GM10266 (cell line): ENCODE measurements at regions not wholly inside any gene's neighbourhood (a gene's known extent, or its start where the extent isn't known, plus 50 kb on each side); places are given as distances from the start of the nearest gene placed in this dataset.

ENCODE experiments used
- DNase-seq: peaks from one replicate; pipeline ENCODE4 v3.0.0; 2012; ENCODE audit errors: extremely low spot score
- CTCF ChIP-seq: IDR thresholded peaks from 2 replicates; pipeline ENCODE4 v1.5.1; 2012; ENCODE audit warnings: mild to moderate bottlenecking, low read depth; ENCODE audit not compliant: control insufficient read depth, insufficient read depth; ENCODE audit errors: missing control alignments

- no peak for DNase-seq
- no peak for TF ChIP-seq CTCF
These were observed 76.9 kb upstream of the MBIP start for GRCh38 chr14:36397357-36397756.

DNA sequence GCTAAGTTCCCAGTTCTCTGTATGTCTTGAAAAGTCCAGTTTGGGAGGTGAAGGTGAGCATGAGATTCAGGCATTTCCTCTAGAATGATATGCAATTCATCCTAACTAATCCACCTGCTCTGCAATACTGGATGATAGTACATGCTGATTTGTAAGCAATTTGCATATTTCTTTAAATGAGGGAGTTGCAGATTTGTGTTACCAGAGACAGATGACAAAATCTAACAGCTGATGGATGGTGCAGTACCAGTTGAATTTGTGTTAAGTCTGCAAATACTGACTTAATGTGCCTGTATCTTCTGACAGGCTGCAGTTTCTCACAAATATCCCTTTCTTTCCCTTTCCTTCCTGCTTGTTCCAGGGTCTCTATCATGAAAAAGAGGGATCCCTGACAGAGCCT lies 76.4 kb upstream of the MBIP start:
- TF ChIP-seq CTCF: no peak
- DNase-seq: no peak

DNA sequence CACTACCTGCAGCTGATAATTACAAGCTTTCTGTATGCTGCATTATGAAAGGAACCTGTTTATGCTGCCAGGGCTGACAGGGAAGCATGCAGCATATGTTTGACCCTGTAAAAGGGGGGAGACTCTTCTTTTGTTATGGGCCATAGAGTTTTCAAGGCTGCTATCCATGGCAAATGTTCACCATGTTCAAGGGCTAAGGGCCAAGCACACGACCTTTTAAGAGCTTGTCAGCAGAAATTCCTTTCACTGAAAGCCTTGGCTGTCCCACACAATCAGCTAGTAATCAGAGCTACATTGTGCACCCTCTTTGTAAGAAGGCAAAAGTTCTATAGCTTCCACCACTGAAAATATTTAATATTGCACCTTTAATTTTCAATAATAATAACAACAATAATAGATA lies 74.2 kb upstream of the MBIP start:
- no peak for TF ChIP-seq CTCF
- DNase-seq: no peak

- no peak for DNase-seq
These were observed 70.3 kb upstream of the MBIP start for GRCh38 chr14:36390718-36391117.

DNA sequence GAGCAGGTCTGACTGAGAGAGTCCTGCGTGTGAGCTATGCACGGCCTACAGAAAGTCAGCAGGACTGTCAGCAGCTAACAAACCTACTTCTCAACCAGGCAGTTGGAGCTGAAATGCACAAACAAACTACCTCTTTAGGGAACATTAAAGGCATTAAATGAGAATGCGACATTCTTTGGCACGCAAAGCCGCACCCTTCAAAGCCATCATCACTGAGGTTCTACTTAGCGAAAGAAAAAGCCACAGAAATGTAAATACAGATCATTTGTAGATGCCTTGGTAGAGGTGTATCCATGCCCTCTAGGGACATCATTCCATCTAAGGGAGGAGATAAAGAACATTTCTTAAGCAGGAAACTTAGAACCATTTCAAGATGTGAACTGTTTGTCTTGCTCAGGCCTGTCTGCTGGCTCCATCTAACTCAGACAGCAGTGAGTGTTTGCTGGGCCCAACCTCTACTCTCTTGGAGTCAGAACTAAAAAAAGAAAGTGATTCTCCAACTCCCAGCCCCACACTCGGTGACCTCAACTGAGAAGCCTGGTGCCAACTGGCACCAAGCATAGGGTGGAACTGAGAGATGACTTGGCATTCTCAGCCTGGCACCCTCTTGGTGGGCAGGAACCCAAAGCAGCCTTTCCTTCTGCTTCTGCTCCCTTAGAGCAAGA lies 63.5 kb upstream of the MBIP start:
- TF ChIP-seq CTCF: no peak
- no peak for DNase-seq

More at GRCh38 chr14:36390718-36391117, 70.3 kb upstream of the MBIP start:
- TF ChIP-seq CTCF: no peak

DNA sequence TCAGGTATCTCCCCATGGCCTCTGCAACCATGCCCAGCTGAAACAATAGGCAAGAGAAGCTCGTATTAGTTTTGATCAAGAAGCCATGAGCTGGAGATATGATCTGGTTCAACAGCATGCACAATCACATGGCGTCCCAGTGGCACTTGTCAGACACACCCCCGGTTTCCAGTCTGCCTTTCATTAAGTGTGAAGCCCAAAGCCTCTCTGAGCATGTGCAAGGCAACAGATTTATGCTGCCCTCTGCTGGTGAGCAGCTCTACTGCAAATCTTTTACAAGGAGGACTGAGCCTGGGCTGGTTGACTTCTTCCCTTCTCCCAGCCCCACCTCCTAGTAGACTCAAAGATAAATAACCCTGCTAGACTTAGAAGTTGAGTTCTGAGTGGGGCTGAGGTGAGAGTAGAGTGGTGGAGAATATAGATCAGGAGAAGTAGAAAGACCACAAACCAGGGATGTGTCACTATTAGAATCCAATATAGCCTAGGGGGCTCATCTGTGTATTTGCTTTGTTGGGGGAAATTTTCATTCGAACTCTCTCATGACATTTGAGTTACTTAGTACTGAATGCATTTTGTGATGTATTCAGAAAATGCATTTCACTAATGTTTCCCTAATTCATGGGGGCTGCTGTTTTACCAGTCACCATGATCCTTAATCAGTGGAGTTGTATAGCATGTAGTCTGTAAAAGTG lies 53.7 kb upstream of the MBIP start:
- DNase-seq: peak; percentile 62
- TF ChIP-seq CTCF: peak; percentile 91
